Endodermal cell (in vitro differentiated cells): ENCODE measurements at regions not wholly inside any gene's neighbourhood (a gene's known extent, or its start where the extent isn't known, plus 50 kb on each side); places are given as distances from the start of the nearest gene placed in this dataset.

Source experiments
- DNase-seq: peaks from one replicate; pipeline ENCODE4 v3.0.0-alpha.2; 2017
- H3K27ac ChIP-seq: 2 replicates; pipeline ENCODE4 v1.5.1; 2013; ENCODE audit warnings: mild to moderate bottlenecking, low read depth, low read length, moderate library complexity
- H3K27me3 ChIP-seq: 2 replicates; pipeline ENCODE4 v1.6.1; 2013; ENCODE audit warnings: mild to moderate bottlenecking, low read length, moderate library complexity; ENCODE audit not compliant: insufficient read depth, control insufficient read depth, poor library complexity, severe bottlenecking
- H3K36me3 ChIP-seq: 2 replicates; pipeline ENCODE4 v1.7.0; 2013; ENCODE audit warnings: mild to moderate bottlenecking, low read length, moderate library complexity; ENCODE audit not compliant: control insufficient read depth, insufficient read depth
- H3K4me1 ChIP-seq: one replicate; pipeline ENCODE4 v1.7.0; 2013; ENCODE audit warnings: low read length; ENCODE audit not compliant: control insufficient read depth, insufficient read depth
- H3K4me3 ChIP-seq: 2 replicates; pipeline ENCODE4 v1.5.1; 2013; ENCODE audit warnings: mild to moderate bottlenecking, low read length, moderate library complexity
- H3K9ac ChIP-seq: 2 replicates; pipeline ENCODE4 v1.6.1; 2013; ENCODE audit warnings: mild to moderate bottlenecking, low read length, moderate library complexity; ENCODE audit not compliant: poor library complexity, severe bottlenecking; ENCODE audit errors: extremely low read depth
- H3K9me3 ChIP-seq: 2 replicates; pipeline ENCODE4 v1.6.1; 2013; ENCODE audit warnings: mild to moderate bottlenecking, low read length, moderate library complexity; ENCODE audit not compliant: control insufficient read depth
- H3K27ac Mint-ChIP-seq: 2 replicates; pipeline ENCODE4 v1.8.0; 2020; ENCODE audit warnings: mixed read lengths
- H3K27me3 Mint-ChIP-seq: 2 replicates; pipeline ENCODE4 v1.8.0; 2021; ENCODE audit warnings: mild to moderate bottlenecking, mixed read lengths; ENCODE audit not compliant: insufficient read depth
- H3K36me3 Mint-ChIP-seq: 2 replicates; pipeline ENCODE4 v1.8.0; 2020; ENCODE audit warnings: low read depth, mixed read lengths
- H3K4me1 Mint-ChIP-seq: 2 replicates; pipeline ENCODE4 v1.8.0; 2020; ENCODE audit warnings: mixed read lengths
- H3K4me3 Mint-ChIP-seq: 2 replicates; pipeline ENCODE4 v1.8.0; 2020; ENCODE audit warnings: mild to moderate bottlenecking, moderate library complexity, mixed read lengths
- H3K9me3 Mint-ChIP-seq: 2 replicates; pipeline ENCODE4 v1.8.0; 2020; ENCODE audit warnings: mild to moderate bottlenecking, mixed read lengths
- WGBS, 2 experiments: methylation state at CpG; one replicate each; pipeline versions ENCODE4 v1.1.5 to v1.1.7; 2013; ENCODE audit warnings: missing lambda C conversion rate in 2 of 2, mixed read lengths in 1 of 2; ENCODE audit not compliant: insufficient coverage in 1 of 2, insufficient read length in 1 of 2; 5-methylcytosine and 5-hydroxymethylcytosine counted together
- TF ChIP-seq, protein P1 (sequence below): fragments of 200-600 bp; sonication (generic); conservative IDR thresholded peaks from 2 replicates; pipeline ENCODE4 v1.5.0; 2021; ENCODE audit warnings: antibody characterized with exemption, mild to moderate bottlenecking

DNA sequence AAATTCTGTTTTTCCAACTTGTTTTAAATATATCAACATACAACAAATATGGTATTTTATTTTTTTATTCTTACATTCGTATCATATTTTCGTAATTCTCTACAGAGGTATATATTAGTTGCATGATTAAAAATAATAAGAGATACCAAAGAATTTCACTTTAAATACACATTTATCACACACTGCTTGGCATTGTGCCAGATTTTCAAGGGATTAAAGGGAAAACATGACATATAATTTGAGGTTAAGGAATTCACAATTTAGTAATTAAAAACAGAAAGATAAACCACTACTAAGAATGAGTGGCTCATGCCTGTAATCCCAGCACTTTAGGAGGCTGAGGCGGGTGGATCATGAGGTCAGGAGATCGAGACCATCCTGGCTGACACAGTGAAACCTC, 484.7 kb upstream of the SORCS1 start:
- Histone ChIP-seq H3K4me3 (no peak overlapping the region), H3K9ac (no peak overlapping the region), H3K27ac (no peak overlapping the region), H3K9me3 (no peaks in the 10 kb centered on the region), H3K27me3 (no peaks in the 10 kb centered on the region), H3K4me1 (no peaks in the 10 kb centered on the region), H3K36me3 (no peaks in the 10 kb centered on the region)
- TF ChIP-seq, protein P1, sequence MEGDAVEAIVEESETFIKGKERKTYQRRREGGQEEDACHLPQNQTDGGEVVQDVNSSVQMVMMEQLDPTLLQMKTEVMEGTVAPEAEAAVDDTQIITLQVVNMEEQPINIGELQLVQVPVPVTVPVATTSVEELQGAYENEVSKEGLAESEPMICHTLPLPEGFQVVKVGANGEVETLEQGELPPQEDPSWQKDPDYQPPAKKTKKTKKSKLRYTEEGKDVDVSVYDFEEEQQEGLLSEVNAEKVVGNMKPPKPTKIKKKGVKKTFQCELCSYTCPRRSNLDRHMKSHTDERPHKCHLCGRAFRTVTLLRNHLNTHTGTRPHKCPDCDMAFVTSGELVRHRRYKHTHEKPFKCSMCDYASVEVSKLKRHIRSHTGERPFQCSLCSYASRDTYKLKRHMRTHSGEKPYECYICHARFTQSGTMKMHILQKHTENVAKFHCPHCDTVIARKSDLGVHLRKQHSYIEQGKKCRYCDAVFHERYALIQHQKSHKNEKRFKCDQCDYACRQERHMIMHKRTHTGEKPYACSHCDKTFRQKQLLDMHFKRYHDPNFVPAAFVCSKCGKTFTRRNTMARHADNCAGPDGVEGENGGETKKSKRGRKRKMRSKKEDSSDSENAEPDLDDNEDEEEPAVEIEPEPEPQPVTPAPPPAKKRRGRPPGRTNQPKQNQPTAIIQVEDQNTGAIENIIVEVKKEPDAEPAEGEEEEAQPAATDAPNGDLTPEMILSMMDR: no peak
- DNase-seq: no peak
- no peak overlapping the region for H3K4me3 Mint-ChIP-seq
- no peaks in the 10 kb centered on the region for H3K36me3 Mint-ChIP-seq
- 80 to 85% methylated on average over 1 to 2 of the region's 4 CpGs for whole genome bisulfite sequencing, 2 experiments
- H3K27me3 Mint-ChIP-seq: no peaks in the 10 kb centered on the region
- peaks cover 4% of the 10 kb centered on the region for H3K4me1 Mint-ChIP-seq
- H3K27ac Mint-ChIP-seq: no peak overlapping the region
- no peaks in the 10 kb centered on the region for H3K9me3 Mint-ChIP-seq

DNA sequence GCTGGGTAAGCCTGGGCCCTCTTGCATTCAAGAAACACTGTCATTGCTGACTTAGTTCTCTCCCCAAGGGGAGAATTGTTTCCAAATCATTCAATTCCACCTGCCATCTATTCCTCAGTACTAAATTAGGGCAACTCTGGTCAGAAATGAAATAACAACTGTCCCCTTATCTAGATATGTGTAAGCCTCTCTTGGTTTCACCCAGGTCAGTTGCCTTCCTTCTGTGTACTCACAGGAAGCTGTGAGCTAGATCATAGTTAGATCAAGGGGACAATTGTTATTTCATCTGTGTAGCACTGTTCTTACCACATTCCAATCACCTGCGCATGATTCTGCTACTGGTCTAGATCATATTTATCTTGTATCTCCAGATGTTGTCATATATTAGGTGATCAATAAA, 483.0 kb upstream of the SORCS1 start:
- H3K27me3 Mint-ChIP-seq: no peaks in the 10 kb centered on the region
- 100% methylated on average over 1 of the region's 1 CpG; no CpG with 5 or more reads in 1 of the 2 experiments for WGBS, 2 experiments
- no peak for DNase-seq

DNA sequence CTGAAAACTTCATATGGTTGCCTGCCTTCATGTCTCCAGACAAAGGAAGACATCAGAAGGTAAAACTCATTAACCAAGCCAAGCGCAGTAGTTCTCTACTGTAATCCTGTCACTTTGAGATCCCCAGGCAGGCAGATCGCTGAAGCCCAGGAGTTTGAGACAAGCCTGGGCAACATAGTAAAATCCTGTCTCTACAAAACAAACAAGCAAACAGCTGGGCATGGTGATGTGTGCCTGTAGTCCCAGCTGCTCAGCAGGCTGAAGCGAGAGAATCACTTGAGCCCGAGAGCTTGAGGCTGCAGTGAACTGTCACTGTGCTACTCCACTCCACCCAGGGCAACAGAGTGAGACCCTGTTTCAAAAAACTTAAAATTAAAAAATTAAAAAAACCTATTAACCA, 467.4 kb upstream of the SORCS1 start:
- no peak overlapping the region for H3K4me3 ChIP-seq
- no peaks in the 10 kb centered on the region for H3K9me3 ChIP-seq
- TF ChIP-seq, protein P1: no peak
- no peaks in the 10 kb centered on the region for H3K4me1 ChIP-seq
- Mint-ChIP-seq H3K27ac (no peak overlapping the region), H3K4me3 (no peak overlapping the region), H3K4me1 (no peaks in the 10 kb centered on the region), H3K36me3 (no peaks in the 10 kb centered on the region), H3K27me3 (no peaks in the 10 kb centered on the region), H3K9me3 (no peaks in the 10 kb centered on the region)
- no peaks in the 10 kb centered on the region for H3K36me3 ChIP-seq
- no peak overlapping the region for H3K9ac ChIP-seq
- H3K27me3 ChIP-seq: no peaks in the 10 kb centered on the region
- no peak for DNase-seq
- H3K27ac ChIP-seq: no peak overlapping the region
- 71 to 75% methylated on average over 4 of the region's 4 CpGs for WGBS, 2 experiments

More for the DNA sequence above, 483.0 kb upstream of the SORCS1 start:
- Mint-ChIP-seq H3K4me3 (no peak overlapping the region), H3K36me3 (no peaks in the 10 kb centered on the region), H3K27ac (no peak overlapping the region), H3K4me1 (peaks cover 4% of the 10 kb centered on the region), H3K9me3 (no peaks in the 10 kb centered on the region)
- TF ChIP-seq, protein P1: no peak
- Histone ChIP-seq H3K9ac (no peak overlapping the region), H3K4me3 (no peak overlapping the region), H3K36me3 (no peaks in the 10 kb centered on the region), H3K27ac (no peak overlapping the region), H3K9me3 (no peaks in the 10 kb centered on the region), H3K27me3 (no peaks in the 10 kb centered on the region), H3K4me1 (no peaks in the 10 kb centered on the region)
